Suprapubic skin (tissue), 4 donors: ENCODE measurements at regions not wholly inside any gene's neighbourhood (a gene's known extent, or its start where the extent isn't known, plus 50 kb on each side); places are given as distances from the start of the nearest gene placed in this dataset.
"Not testable (repeated sequence)": the region's sequence is repeated elsewhere in the genome, so short reads cannot be mapped to it uniquely, and the experiment has no call there.

ENCODE experiments used
- CTCF ChIP-seq, 2 donors: fragments of 200-600 bp in 1 of 2; fragments of 450-650 bp in 1 of 2; sonication (generic) in 1 of 2; IDR thresholded peaks; one replicate each; pipeline ENCODE4 v1.5.1; 2016 to 2019; ENCODE audit warnings: antibody characterized with exemption in 2 of 2, mild to moderate bottlenecking in 1 of 2, moderate library complexity in 1 of 2
- POLR2A ChIP-seq, 2 donors: fragments of 450-650 bp; IDR thresholded peaks; one replicate each; pipeline ENCODE4 v1.6.1; 2017; ENCODE audit warnings: antibody characterized with exemption in 2 of 2, mild to moderate bottlenecking in 2 of 2, moderate library complexity in 2 of 2
- POLR2AphosphoS5 ChIP-seq, 3 donors: sonication (generic); formaldehyde crosslinking; IDR thresholded peaks; one replicate each; pipeline ENCODE4 v1.6.1; 2017; ENCODE audit warnings: antibody characterized with exemption in 3 of 3

DNA sequence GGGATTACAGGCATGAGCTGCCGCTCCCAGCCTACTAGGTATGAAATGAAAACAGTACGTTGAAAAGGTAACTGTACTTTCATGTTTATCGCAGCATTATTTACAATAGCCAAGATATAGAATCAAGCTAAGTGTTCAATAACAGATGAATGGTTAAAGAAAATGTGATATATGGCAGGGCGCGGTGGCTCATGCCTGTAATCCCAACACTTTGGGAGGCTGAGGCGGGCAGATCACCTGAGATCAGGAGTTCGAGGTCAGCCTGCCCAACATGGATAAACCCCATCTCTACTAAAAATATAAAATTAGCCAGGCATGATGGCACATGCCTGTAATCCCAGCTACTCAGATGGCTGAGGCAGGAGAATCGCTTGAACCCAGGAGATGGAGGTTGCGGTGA lies 96.3 kb upstream of the UBASH3B start:
- TF ChIP-seq CTCF, POLR2A, POLR2AphosphoS5 (IDR thresholded peaks at IDR 0.05): not testable (repeated sequence)
